ENCODE measurements at regions not wholly inside any gene's neighbourhood (a gene's known extent, or its start where the extent isn't known, plus 50 kb on each side); places are given as distances from the start of the nearest gene placed in this dataset.

DNA sequence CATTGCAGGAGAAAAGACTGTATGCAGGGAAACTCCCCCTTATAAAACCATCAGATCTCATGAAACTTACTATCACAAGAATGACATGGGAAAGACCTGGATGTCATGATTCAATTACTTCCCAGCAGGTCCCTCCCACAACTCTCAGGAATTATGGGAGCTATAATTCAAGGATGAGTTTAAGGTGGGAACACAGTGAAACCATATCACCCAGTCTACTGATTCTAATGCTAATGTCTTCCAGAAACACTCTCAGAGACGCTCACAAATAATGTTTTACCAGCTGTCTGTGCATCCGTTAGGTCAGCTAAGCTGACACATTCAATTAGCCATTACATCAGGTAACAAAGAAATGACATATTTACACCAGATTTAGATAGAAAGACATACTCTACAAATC lies 637.9 kb downstream of the NLGN4Y start:
- no peaks in the 10 kb centered on the region for H3K27me3 ChIP-seq
- WGBS, 2 donors (ENCODE audit: low coverage in 1 of 2), result 50% methylated on average over 1 of the region's 2 CpGs; no CpG with 5 or more reads in 1 of the 2 donors
- no peaks in the 10 kb centered on the region for H3K4me1 ChIP-seq
- no peak for ATAC-seq
- H3K27ac ChIP-seq, result no peak overlapping the region
- no peak overlapping the region for H3K4me3 ChIP-seq
- no peak for TF ChIP-seq POLR2AphosphoS5 (IDR thresholded peaks at IDR 0.05)
- no peak for TF ChIP-seq EP300 (IDR thresholded peaks at IDR 0.05)
- TF ChIP-seq POLR2A (IDR thresholded peaks at IDR 0.05), result no peak
- TF ChIP-seq CTCF (IDR thresholded peaks at IDR 0.05), result no peak
- H3K9me3 ChIP-seq, result no peaks in the 10 kb centered on the region
- no peaks in the 10 kb centered on the region for H3K36me3 ChIP-seq

- no peaks in the 10 kb centered on the region for H3K4me1 ChIP-seq
- no peaks in the 10 kb centered on the region for H3K27me3 ChIP-seq
- no peaks in the 10 kb centered on the region for H3K36me3 ChIP-seq
- H3K4me3 ChIP-seq, result no peak overlapping the region
- no peaks in the 10 kb centered on the region for H3K9me3 ChIP-seq
- no peak for ATAC-seq
- no peak overlapping the region for H3K27ac ChIP-seq
- no peak for TF ChIP-seq POLR2A (IDR thresholded peaks at IDR 0.05)
- no peak for TF ChIP-seq CTCF (IDR thresholded peaks at IDR 0.05)
- no peak for TF ChIP-seq EP300 (IDR thresholded peaks at IDR 0.05)
- no peak for TF ChIP-seq POLR2AphosphoS5 (IDR thresholded peaks at IDR 0.05)
- 61% methylated on average over 2 of the region's 2 CpGs; no CpG with 5 or more reads in 1 of the 2 donors for WGBS, 2 donors (ENCODE audit: low coverage in 1 of 2)
These were observed 655.6 kb downstream of the NLGN4Y start for GRCh38 chrY:15179890-15180289.

- H3K9me3 ChIP-seq, result no peaks in the 10 kb centered on the region
- no peaks in the 10 kb centered on the region for H3K27me3 ChIP-seq
- no peaks in the 10 kb centered on the region for H3K4me1 ChIP-seq
- H3K4me3 ChIP-seq, result no peak overlapping the region
- 67% methylated on average over 1 of the region's 2 CpGs; no CpG with 5 or more reads in 1 of the 2 donors for WGBS, 2 donors (ENCODE audit: low coverage in 1 of 2)
- H3K36me3 ChIP-seq, result no peaks in the 10 kb centered on the region
- no peak for TF ChIP-seq EP300 (IDR thresholded peaks at IDR 0.05)
- no peak for TF ChIP-seq POLR2A (IDR thresholded peaks at IDR 0.05)
- no peak for TF ChIP-seq CTCF (IDR thresholded peaks at IDR 0.05)
- no peak for TF ChIP-seq POLR2AphosphoS5 (IDR thresholded peaks at IDR 0.05)
- no peak for ATAC-seq
- no peak overlapping the region for H3K27ac ChIP-seq
These were observed 704.7 kb downstream of the NLGN4Y start for GRCh38 chrY:15229056-15229455.

- Histone ChIP-seq H3K9me3 (no peaks in the 10 kb centered on the region), H3K27ac (no peak overlapping the region), H3K4me1 (no peaks in the 10 kb centered on the region), H3K4me3 (no peak overlapping the region), H3K27me3 (no peaks in the 10 kb centered on the region), H3K36me3 (no peaks in the 10 kb centered on the region)
- TF ChIP-seq POLR2A (IDR thresholded peaks at IDR 0.05) (no peak), CTCF (IDR thresholded peaks at IDR 0.05) (no peak), POLR2AphosphoS5 (IDR thresholded peaks at IDR 0.05) (no peak), EP300 (IDR thresholded peaks at IDR 0.05) (no peak)
- ATAC-seq, result no peak
- no CpG with 5 or more reads among the region's 1 CpG for WGBS, 2 donors (ENCODE audit: low coverage in 1 of 2)
These were observed 715.3 kb downstream of the NLGN4Y start for GRCh38 chrY:15239596-15240132.

- TF ChIP-seq POLR2AphosphoS5 (IDR thresholded peaks at IDR 0.05) (no peak), EP300 (IDR thresholded peaks at IDR 0.05) (no peak), CTCF (IDR thresholded peaks at IDR 0.05) (no peak)
- Histone ChIP-seq H3K9me3 (no peaks in the 10 kb centered on the region), H3K27me3 (no peaks in the 10 kb centered on the region), H3K36me3 (no peaks in the 10 kb centered on the region), H3K4me3 (no peak overlapping the region), H3K27ac (no peak overlapping the region), H3K4me1 (no peaks in the 10 kb centered on the region)
- WGBS, 2 donors (ENCODE audit: low coverage in 1 of 2), result 50% methylated on average over 1 of the region's 3 CpGs; no CpG with 5 or more reads in 1 of the 2 donors
- ATAC-seq, result no peak
These were observed 735.0 kb downstream of the NLGN4Y start for GRCh38 chrY:15259286-15259685.

Data from gastroesophageal sphincter (tissue), 4 donors.